ENCODE measurements at regions not wholly inside any gene's neighbourhood (a gene's known extent, or its start where the extent isn't known, plus 50 kb on each side); places are given as distances from the start of the nearest gene placed in this dataset.

- DNase-seq (ENCODE audit: low read depth, low spot score), result peak; percentile 58
- TF ChIP-seq, protein P1, sequence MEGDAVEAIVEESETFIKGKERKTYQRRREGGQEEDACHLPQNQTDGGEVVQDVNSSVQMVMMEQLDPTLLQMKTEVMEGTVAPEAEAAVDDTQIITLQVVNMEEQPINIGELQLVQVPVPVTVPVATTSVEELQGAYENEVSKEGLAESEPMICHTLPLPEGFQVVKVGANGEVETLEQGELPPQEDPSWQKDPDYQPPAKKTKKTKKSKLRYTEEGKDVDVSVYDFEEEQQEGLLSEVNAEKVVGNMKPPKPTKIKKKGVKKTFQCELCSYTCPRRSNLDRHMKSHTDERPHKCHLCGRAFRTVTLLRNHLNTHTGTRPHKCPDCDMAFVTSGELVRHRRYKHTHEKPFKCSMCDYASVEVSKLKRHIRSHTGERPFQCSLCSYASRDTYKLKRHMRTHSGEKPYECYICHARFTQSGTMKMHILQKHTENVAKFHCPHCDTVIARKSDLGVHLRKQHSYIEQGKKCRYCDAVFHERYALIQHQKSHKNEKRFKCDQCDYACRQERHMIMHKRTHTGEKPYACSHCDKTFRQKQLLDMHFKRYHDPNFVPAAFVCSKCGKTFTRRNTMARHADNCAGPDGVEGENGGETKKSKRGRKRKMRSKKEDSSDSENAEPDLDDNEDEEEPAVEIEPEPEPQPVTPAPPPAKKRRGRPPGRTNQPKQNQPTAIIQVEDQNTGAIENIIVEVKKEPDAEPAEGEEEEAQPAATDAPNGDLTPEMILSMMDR (IDR thresholded peaks at IDR 0.05; ENCODE audit: low read depth, low read length), result peak; percentile 68
- in situ Hi-C loops (cut with HindIII; ENCODE audit: low sequenced_read_pairs), result no loop called here
- no peak overlapping the region for H3K4me3 ChIP-seq (ENCODE audit: low read depth, low read length)
Observed at GRCh38 chrX:25144043-25144940, 128.5 kb upstream of the ARX start.

- DNase-seq (ENCODE audit: low read depth, low spot score), result no peak
- TF ChIP-seq, protein P1 (IDR thresholded peaks at IDR 0.05; ENCODE audit: low read depth, low read length), result no peak
- no peak overlapping the region for H3K4me3 ChIP-seq (ENCODE audit: low read depth, low read length)
- in situ Hi-C loops (cut with HindIII; ENCODE audit: low sequenced_read_pairs), result no loop called here
Observed at GRCh38 chrX:25143596-25143995, 127.8 kb upstream of the ARX start.

- TF ChIP-seq, protein P1 (IDR thresholded peaks at IDR 0.05; ENCODE audit: low read depth, low read length), result no peak
- H3K4me3 ChIP-seq (ENCODE audit: low read depth, low read length), result no peak overlapping the region
- no peak for DNase-seq (ENCODE audit: low read depth, low spot score)
- in situ Hi-C loops (cut with HindIII; ENCODE audit: low sequenced_read_pairs), result no loop called here
Observed at GRCh38 chrX:25141684-25142083, 125.9 kb upstream of the ARX start.

GRCh38 chrX:25131055-25131454 is 115.3 kb upstream of the ARX start:
- TF ChIP-seq, protein P1 (IDR thresholded peaks at IDR 0.05; ENCODE audit: low read depth, low read length), result no peak
- no peak overlapping the region for H3K4me3 ChIP-seq (ENCODE audit: low read depth, low read length)
- DNase-seq (ENCODE audit: low read depth, low spot score), result no peak
- in situ Hi-C loops (cut with HindIII; ENCODE audit: low sequenced_read_pairs), result no loop called here

DNA sequence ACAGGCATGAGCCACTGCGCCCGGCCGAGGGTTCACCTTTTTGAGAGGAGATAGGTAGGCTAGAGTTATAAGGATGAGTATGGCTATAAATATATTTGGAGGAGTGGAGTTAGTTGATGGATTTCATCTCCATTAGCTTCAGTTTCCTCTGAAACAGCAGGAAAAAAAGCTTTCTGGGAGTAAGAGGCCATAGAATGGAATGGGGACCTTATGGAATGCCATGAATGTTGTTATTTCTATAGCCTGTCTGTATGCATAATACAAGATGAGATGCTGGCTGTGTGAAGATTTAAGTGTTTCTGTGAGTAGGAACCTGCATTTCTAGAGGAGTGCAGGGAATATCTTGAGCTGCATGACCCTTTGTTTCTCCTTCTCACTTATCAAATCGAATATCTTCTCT is 114.9 kb upstream of the ARX start:
- in situ Hi-C loops (cut with HindIII; ENCODE audit: low sequenced_read_pairs), result no loop called here

GRCh38 chrX:25125483-25125882 is 109.7 kb upstream of the ARX start:
- in situ Hi-C loops (cut with HindIII; ENCODE audit: low sequenced_read_pairs), result no loop called here
- no peak overlapping the region for H3K4me3 ChIP-seq (ENCODE audit: low read depth, low read length)
- TF ChIP-seq, protein P1 (IDR thresholded peaks at IDR 0.05; ENCODE audit: low read depth, low read length), result no peak
- DNase-seq (ENCODE audit: low read depth, low spot score), result no peak

More for the DNA sequence above, 114.9 kb upstream of the ARX start:
- no peak for DNase-seq (ENCODE audit: low read depth, low spot score)
- TF ChIP-seq, protein P1 (IDR thresholded peaks at IDR 0.05; ENCODE audit: low read depth, low read length), result no peak
- H3K4me3 ChIP-seq (ENCODE audit: low read depth, low read length), result no peak overlapping the region
